PC-9 (cell line): ENCODE measurements at regions not wholly inside any gene's neighbourhood (a gene's known extent, or its start where the extent isn't known, plus 50 kb on each side); places are given as distances from the start of the nearest gene placed in this dataset.
"Not testable (repeated sequence)": the region's sequence is repeated elsewhere in the genome, so short reads cannot be mapped to it uniquely, and the experiment has no call there.

Experiments
- BruUV-seq: library from RNA; stranded (reverse); fragments of 400-500 nt; replicated peaks from 2 replicates; lab custom pipeline; 2021; lab: Mats Ljungman, UMichigan
- CTCF ChIA-PET: fragments of 300-600 bp; sonication (Branson Sonifier 250); formaldehyde crosslinking; loops from one replicate; lab custom pipeline; 2022; ENCODE audit warnings: antibody characterized with exemption; lab: Charles Lee
- POLR2A ChIA-PET: fragments of 300-600 bp; sonication (Branson Sonifier 250); formaldehyde crosslinking; loops from one replicate; lab custom pipeline; 2022; ENCODE audit warnings: antibody characterized with exemption; ENCODE audit not compliant: unreplicated experiment; lab: Charles Lee
- DNase-seq, 2 experiments: peaks; one replicate each; pipeline versions ENCODE4 v3.0.0 to v3.0.0-alpha.2; 2015 to 2022; ENCODE audit warnings: mixed read lengths in 1 of 2
- H2AFZ ChIP-seq: fragments of 200-600 bp; sonication (generic); 2 replicates; pipeline ENCODE4 v1.8.1; 2017; ENCODE audit warnings: antibody characterized with exemption
- H3F3A ChIP-seq: fragments of 200-600 bp; sonication (generic); 2 replicates; pipeline ENCODE4 v1.8.1; 2017; ENCODE audit warnings: antibody characterized with exemption, mild to moderate bottlenecking, low read depth; ENCODE audit not compliant: insufficient read depth
- H3K27ac ChIP-seq: fragments of 200-600 bp; sonication (generic); 2 replicates; pipeline ENCODE4 v1.6.1; 2016; ENCODE audit warnings: mixed run types
- H3K27me3 ChIP-seq: fragments of 200-600 bp; sonication (generic); 2 replicates; pipeline ENCODE4 v1.6.1; 2016; ENCODE audit warnings: low read depth, mixed run types; ENCODE audit not compliant: insufficient read depth
- H3K36me3 ChIP-seq: fragments of 200-600 bp; sonication (generic); 2 replicates; pipeline ENCODE4 v1.6.1; 2016; ENCODE audit warnings: low read depth, mixed run types
- H3K4me1 ChIP-seq: fragments of 200-600 bp; sonication (generic); replicated peaks from 2 replicates; pipeline ENCODE4 v1.6.1; 2016; ENCODE audit warnings: mixed run types; ENCODE audit not compliant: insufficient read depth
- H3K4me2 ChIP-seq: fragments of 200-600 bp; sonication (generic); 2 replicates; pipeline ENCODE4 v1.6.1; 2017; ENCODE audit warnings: mixed run types
- H3K4me3 ChIP-seq: fragments of 200-600 bp; sonication (generic); 2 replicates; pipeline ENCODE4 v1.6.1; 2016; ENCODE audit warnings: mixed run types
- H3K79me2 ChIP-seq: fragments of 200-600 bp; sonication (generic); 2 replicates; pipeline ENCODE4 v1.6.1; 2017; ENCODE audit warnings: low read depth, mixed run types
- H3K9me2 ChIP-seq: fragments of 200-600 bp; sonication (generic); 2 replicates; pipeline ENCODE4 v1.8.1; 2017; ENCODE audit warnings: mild to moderate bottlenecking; ENCODE audit not compliant: insufficient read depth
- H3K9me3 ChIP-seq: fragments of 200-600 bp; sonication (generic); 2 replicates; pipeline ENCODE4 v1.8.1; 2016; ENCODE audit warnings: low read depth; ENCODE audit not compliant: insufficient read depth
- H4K20me1 ChIP-seq: fragments of 200-600 bp; sonication (generic); 2 replicates; pipeline ENCODE4 v1.8.1; 2017; ENCODE audit not compliant: insufficient read depth
- CTCF ChIP-seq: fragments of 200-600 bp; sonication (generic); conservative IDR thresholded peaks from 2 replicates; pipeline ENCODE4 v1.6.1; 2017; ENCODE audit warnings: mixed run types, antibody characterized with exemption, mild to moderate bottlenecking, moderate library complexity
- EZH2 ChIP-seq: fragments of 200-600 bp; sonication (generic); IDR thresholded peaks from 2 replicates; pipeline ENCODE4 v1.8.0; 2017; ENCODE audit warnings: antibody characterized with exemption, low read depth
- intact Hi-C: fragments of 100-400 bp; cut with micrococcal nuclease; formaldehyde crosslinking; loops from one replicate; pipeline ENCODE4 v1.10.0; 2022; ENCODE audit not compliant: unreplicated experiment

GRCh38 chr12:74776378-74776777, 238.7 kb downstream of the ATXN7L3B start:
- TF ChIP-seq EZH2 (no peak), CTCF (no peak)
- Histone ChIP-seq H4K20me1 (no peaks in the 10 kb centered on the region), H3K27ac (no peak overlapping the region)

DNA sequence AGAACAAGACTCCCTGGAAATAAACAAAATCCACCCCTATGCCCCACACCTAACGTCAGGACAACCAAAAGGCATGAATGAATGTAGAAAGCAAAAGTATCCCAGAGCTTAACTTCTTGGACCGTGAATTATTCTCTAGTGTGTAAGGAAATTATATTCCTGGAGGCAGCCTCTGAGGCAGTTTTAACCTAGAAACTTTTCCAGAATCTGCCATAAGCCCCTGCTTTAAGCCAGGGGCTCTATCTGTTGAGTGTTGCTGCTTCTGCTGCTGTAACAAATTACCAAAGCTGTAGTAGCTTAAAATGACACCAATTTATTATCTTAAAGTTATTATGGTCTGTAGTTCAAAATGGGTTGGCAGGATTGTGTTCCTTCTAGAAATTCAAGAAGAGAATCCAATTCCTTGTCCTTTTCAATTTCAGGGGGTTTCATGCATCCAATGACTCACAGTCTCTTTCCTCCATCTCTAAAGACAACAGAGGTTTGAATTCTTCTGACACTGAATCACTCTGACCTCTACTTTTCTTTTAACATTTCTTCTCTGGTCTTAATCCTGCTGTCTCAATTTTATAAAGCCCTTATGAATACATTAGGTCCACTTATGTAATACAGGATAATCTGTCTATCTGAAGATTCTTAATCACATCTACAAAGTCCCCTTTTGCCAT, 242.7 kb downstream of the ATXN7L3B start:
- TF ChIP-seq EZH2 = no peak
- Histone ChIP-seq H3K4me2 (no peak overlapping the region), H4K20me1 (no peaks in the 10 kb centered on the region), H3K36me3 (no peaks in the 10 kb centered on the region), H2AFZ (no peak overlapping the region; the same call in 1 of the 2 replicates), H3K4me3 (no peak overlapping the region), H3K4me1 (no peaks in the 10 kb centered on the region), H3K79me2 (no peaks in the 10 kb centered on the region), H3K27ac (no peak overlapping the region), H3K9me3 (no peaks in the 10 kb centered on the region), H3F3A (no peaks in the 10 kb centered on the region), H3K27me3 (no peaks in the 10 kb centered on the region), H3K9me2 (no peaks in the 10 kb centered on the region)
- no peak for DNase-seq
- ChIA-PET CTCF (no interaction called here), POLR2A (no interaction called here)
- no TSS peak for BruUV-seq
- intact Hi-C loops = no loop called here

More at GRCh38 chr12:74776378-74776777, 238.7 kb downstream of the ATXN7L3B start:
- Histone ChIP-seq H3K79me2 (no peaks in the 10 kb centered on the region), H3K36me3 (no peaks in the 10 kb centered on the region), H3K27me3 (no peaks in the 10 kb centered on the region), H2AFZ (no peak overlapping the region), H3K9me2 (no peaks in the 10 kb centered on the region), H3K9me3 (no peaks in the 10 kb centered on the region), H3K4me1 (no peaks in the 10 kb centered on the region), H3F3A (no peaks in the 10 kb centered on the region), H3K4me2 (no peak overlapping the region), H3K4me3 (no peak overlapping the region)
- ChIA-PET POLR2A (no interaction called here), CTCF (no interaction called here)
- intact Hi-C loops = no loop called here
- DNase-seq = no peak
- no TSS peak for BruUV-seq

DNA sequence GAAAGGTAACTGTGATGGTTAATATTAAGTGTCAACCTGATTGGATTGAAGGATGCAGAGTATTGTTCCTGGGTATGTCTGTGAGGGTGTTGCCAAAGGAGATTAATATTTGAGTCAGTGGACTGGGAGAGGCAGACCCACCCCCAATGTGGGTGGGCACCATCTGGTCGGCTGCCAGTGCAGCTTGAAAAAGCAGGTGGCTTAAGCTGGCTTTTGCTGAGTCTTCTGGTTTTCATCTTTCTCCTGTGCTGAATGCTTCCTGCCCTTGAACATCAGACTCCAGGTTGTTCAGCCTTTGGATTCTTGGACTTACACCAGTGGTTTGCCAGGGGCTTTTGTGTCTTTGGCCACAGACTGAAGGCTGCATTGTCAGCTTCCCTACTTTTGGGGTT, 243.2 kb downstream of the ATXN7L3B start:
- H3K9me2 ChIP-seq, H3K4me3 ChIP-seq, H3K27me3 ChIP-seq, H3K4me2 ChIP-seq, H3K79me2 ChIP-seq, BruUV-seq, H3F3A ChIP-seq, POLR2A ChIA-PET, intact Hi-C loops, H3K9me3 ChIP-seq, H2AFZ ChIP-seq, H3K36me3 ChIP-seq, CTCF ChIA-PET, DNase-seq, H4K20me1 ChIP-seq, H3K4me1 ChIP-seq, H3K27ac ChIP-seq: not testable (repeated sequence)

- Histone ChIP-seq H3K4me1 (no peaks in the 10 kb centered on the region), H3K36me3 (no peaks in the 10 kb centered on the region), H4K20me1 (no peaks in the 10 kb centered on the region), H3K79me2 (no peaks in the 10 kb centered on the region), H3K9me3 (no peaks in the 10 kb centered on the region), H3K4me3 (no peak overlapping the region), H3K4me2 (no peak overlapping the region), H2AFZ (no peak overlapping the region), H3K9me2 (no peaks in the 10 kb centered on the region), H3K27ac (no peak overlapping the region), H3K27me3 (no peaks in the 10 kb centered on the region), H3F3A (no peaks in the 10 kb centered on the region)
- ChIA-PET CTCF (no interaction called here), POLR2A (no interaction called here)
- TF ChIP-seq EZH2 (no peak), CTCF (no peak)
- DNase-seq = no peak
- no TSS peak for BruUV-seq
- intact Hi-C loops = no loop called here
These were observed 244.4 kb downstream of the ATXN7L3B start for GRCh38 chr12:74781991-74782485.
